ENCODE measurements at regions not wholly inside any gene's neighbourhood (a gene's known extent, or its start where the extent isn't known, plus 50 kb on each side); places are given as distances from the start of the nearest gene placed in this dataset.
"Not testable (repeated sequence)": the region's sequence is repeated elsewhere in the genome, so short reads cannot be mapped to it uniquely, and the experiment has no call there.

DNA sequence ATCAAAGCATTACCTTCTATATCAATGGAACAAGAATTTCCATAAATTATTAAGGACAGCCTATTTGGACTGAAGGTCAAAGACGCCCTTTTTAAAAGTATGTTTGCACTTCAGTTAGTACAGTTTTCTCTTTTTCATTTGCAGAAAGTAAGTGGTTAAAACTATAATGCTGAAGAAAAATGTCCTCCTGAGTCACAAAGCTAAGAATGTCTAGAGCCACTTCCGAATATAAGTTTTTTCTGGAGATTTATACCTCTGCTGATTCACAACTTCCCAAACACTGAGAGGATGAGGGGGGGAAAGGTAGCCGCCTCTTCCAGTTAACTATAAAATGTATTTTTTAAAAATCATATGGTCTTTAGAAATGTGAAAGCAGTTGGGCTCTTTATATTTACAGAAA is 84.9 kb downstream of the DUSP6 start:
- Histone ChIP-seq H3K27ac (peak overlapping the region in 1 of 12 donors; percentile 7), H3K4me1 (peaks cover 0 to 20% (median 0%) of the 10 kb centered on the region in 12 donors), H3K9me3 (peaks cover 0 to 5% (median 0%) of the 10 kb centered on the region in 12 donors), H3K36me3 (no peaks in the 10 kb centered on the region), H3K27me3 (no peaks in the 10 kb centered on the region), H3K4me3 (no peak overlapping the region)
- 83 to 93% (median 90%) methylated on average over 3 of the region's 3 CpGs for WGBS, 4 donors
- TF ChIP-seq POLR2A (IDR thresholded peaks at IDR 0.05), result no peak
- TF ChIP-seq, protein P1, sequence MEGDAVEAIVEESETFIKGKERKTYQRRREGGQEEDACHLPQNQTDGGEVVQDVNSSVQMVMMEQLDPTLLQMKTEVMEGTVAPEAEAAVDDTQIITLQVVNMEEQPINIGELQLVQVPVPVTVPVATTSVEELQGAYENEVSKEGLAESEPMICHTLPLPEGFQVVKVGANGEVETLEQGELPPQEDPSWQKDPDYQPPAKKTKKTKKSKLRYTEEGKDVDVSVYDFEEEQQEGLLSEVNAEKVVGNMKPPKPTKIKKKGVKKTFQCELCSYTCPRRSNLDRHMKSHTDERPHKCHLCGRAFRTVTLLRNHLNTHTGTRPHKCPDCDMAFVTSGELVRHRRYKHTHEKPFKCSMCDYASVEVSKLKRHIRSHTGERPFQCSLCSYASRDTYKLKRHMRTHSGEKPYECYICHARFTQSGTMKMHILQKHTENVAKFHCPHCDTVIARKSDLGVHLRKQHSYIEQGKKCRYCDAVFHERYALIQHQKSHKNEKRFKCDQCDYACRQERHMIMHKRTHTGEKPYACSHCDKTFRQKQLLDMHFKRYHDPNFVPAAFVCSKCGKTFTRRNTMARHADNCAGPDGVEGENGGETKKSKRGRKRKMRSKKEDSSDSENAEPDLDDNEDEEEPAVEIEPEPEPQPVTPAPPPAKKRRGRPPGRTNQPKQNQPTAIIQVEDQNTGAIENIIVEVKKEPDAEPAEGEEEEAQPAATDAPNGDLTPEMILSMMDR (IDR thresholded peaks at IDR 0.05), result no peak
- intact Hi-C loops (cut with DNase I), result no loop called here
- no peak for ATAC-seq
- no peak for DNase-seq

DNA sequence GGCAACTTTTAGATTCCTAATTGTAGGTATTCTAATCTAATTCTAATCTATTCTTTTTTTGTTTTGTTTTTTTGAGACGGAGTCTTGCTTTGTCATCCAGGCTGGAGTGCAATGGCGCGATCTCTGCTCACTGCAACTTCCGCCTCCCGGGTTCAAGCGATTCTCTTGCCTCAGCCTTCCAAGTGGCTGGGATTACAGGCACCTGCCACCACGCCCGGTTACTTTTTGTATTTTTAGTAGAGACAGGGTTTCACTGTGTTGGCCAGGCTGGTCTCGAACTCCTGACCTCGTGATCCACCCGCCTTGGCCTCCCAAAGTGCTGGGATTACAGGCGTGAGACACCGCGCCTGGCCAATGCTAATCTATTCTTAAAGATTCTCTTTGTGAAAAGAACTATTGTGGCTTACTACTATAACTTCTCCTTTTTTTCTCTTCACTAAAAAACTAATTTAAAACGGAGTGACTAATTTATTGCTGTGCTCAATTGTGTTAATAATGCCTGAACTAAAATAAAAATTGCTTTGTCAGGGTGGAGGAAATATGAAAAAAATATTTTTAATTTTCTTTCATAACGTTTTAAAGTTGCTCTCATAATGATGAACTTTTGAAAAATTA is 85.6 kb downstream of the DUSP6 start:
- H3K4me3 ChIP-seq; H3K9me3 ChIP-seq; DNase-seq; H3K27me3 ChIP-seq; ATAC-seq; H3K36me3 ChIP-seq; intact Hi-C loops (cut with DNase I): not testable (repeated sequence)
- 87 to 92% (median 89%) methylated on average over 16 of the region's 16 CpGs for WGBS, 4 donors
- Histone ChIP-seq H3K27ac (peak overlapping the region in 1 of 12 donors; percentile 57), H3K4me1 (peaks cover 0 to 26% (median 0%) of the 10 kb centered on the region in 12 donors)

DNA sequence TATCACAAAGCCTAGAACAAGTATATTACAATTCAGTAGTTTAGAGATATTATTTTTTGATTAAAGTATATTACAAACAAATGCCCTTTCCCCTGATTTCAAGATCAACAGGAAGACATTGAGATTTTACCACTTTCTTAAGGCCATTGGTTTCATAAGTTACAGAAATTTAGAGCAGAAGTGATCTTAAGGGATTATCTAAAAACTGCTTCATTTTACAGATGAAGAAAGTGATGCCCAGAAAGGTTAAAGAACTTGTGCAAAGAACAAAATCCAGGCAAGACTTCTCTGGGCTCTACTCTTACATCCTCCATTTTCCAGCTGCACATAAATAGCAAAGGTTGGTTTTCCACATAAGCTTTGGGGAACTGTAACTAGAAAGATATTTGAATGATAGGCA is 87.5 kb downstream of the DUSP6 start:
- ATAC-seq, result no peak
- intact Hi-C loops (cut with DNase I), result no loop called here
- no peak for DNase-seq
- Histone ChIP-seq H3K27ac (no peak overlapping the region), H3K4me1 (peaks cover 0 to 26% (median 0%) of the 10 kb centered on the region in 12 donors), H3K9me3 (no peaks in the 10 kb centered on the region), H3K4me3 (no peak overlapping the region), H3K36me3 (no peaks in the 10 kb centered on the region), H3K27me3 (no peaks in the 10 kb centered on the region)
- TF ChIP-seq POLR2A (IDR thresholded peaks at IDR 0.05), result no peak
- TF ChIP-seq, protein P1 (IDR thresholded peaks at IDR 0.05), result no peak

DNA sequence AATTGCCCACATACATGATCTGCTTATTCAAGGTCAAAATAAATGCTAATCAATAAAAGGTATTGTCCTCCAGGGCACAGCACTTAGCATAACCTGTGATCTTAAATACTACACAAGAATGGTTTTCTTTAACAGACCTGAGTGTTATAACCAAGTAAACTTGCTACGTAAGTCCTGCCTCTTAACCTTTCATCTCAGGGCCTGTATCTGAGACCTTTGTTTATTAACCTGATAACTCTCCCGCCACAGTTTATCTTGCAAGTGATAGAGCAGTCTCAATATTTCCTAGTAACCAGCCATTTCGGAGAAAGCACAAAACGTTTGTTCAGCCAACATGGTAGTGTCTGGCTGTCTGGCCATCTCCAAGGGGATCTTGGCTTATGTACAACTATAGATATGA is 88.4 kb downstream of the DUSP6 start:
- intact Hi-C loops (cut with DNase I), result no loop called here
- Histone ChIP-seq H3K4me3 (no peak overlapping the region), H3K36me3 (no peaks in the 10 kb centered on the region), H3K9me3 (peaks cover 0 to under 1% (median 0%) of the 10 kb centered on the region in 12 donors), H3K27ac (no peak overlapping the region), H3K27me3 (no peaks in the 10 kb centered on the region), H3K4me1 (peaks cover 0 to 18% (median 0%) of the 10 kb centered on the region in 12 donors)
- 66 to 89% (median 78%) methylated on average over 4 of the region's 4 CpGs for WGBS, 4 donors
- DNase-seq (no peak), ATAC-seq (no peak)
- TF ChIP-seq POLR2A (IDR thresholded peaks at IDR 0.05), result no peak
- TF ChIP-seq, protein P1 (IDR thresholded peaks at IDR 0.05), result no peak

All from heart left ventricle (tissue), 16 donors.